Heart left ventricle (tissue), 13 donors: ENCODE measurements at regions not wholly inside any gene's neighbourhood (a gene's known extent, or its start where the extent isn't known, plus 50 kb on each side); places are given as distances from the start of the nearest gene placed in this dataset.

Source experiments
- CTCF ChIP-seq, 12 donors: fragments of 200-600 bp; sonication (generic) in 4 of 12; IDR thresholded peaks; one replicate each; pipeline versions ENCODE4 v1.5.0 to v1.8.0; 2018 to 2022; ENCODE audit warnings: antibody characterized with exemption in 12 of 12, mild to moderate bottlenecking in 5 of 12
- POLR2A ChIP-seq, 2 donors: fragments of 450-650 bp; IDR thresholded peaks; one replicate each; pipeline ENCODE4 v1.6.1; 2017; ENCODE audit warnings: antibody characterized with exemption in 2 of 2, mild to moderate bottlenecking in 2 of 2, moderate library complexity in 2 of 2
- donor health status: ischemic (EF 13 %, LVEDD 7.1; RV severe dilation, severe dysfunction).
- donor health status: DM: no; HTN: yes; CAD: no.
- donor health status: DM: no; HTN: no; CAD: no.
- donor health status: ischemic (EF 25% LVEDD 6.9; RV normal size, moderate dysfunction).
- donor health status: ischemic (EF 25% LVEDD 5.7; RV mildly dilated, moderate dysfunction).
- donor health status: ischemic (EF 35%, LVEDD 5.7; RV mildly dilated, moderate dysfunction).
- donor health status: nonischemic (EF 11% LVEDD 7.7; RV severe dilation, severe dysfunction).
- donor health status: DM: yes; HTN: yes; CAD: no.
- donor health status: PGD.
- donor health status: ischemic (EF 29% LVEDD 5.4; RV normal size, mild dysfunction).
- donor health status: nonischemic (EF 23%, LVEDD 6.1; RV moderate dilation, normal function).

- TF ChIP-seq CTCF (IDR thresholded peaks at IDR 0.05) = no peak
- TF ChIP-seq POLR2A (IDR thresholded peaks at IDR 0.05) = no peak
Measured at GRCh38 chr2:217562871-217563480, 439.8 kb downstream of the TNS1 start.
